HEK293 (cell line): ENCODE measurements at regions not wholly inside any gene's neighbourhood (a gene's known extent, or its start where the extent isn't known, plus 50 kb on each side); places are given as distances from the start of the nearest gene placed in this dataset.

ENCODE experiments used
- CTCF ChIP-seq: fragments of 450-650 bp; formaldehyde crosslinking; IDR thresholded peaks from 2 replicates; pipeline ENCODE4 v1.5.1; 2016; ENCODE audit warnings: missing biosample characterization, missing genetic modification characterization
- SP7 ChIP-seq: fragments of 450-650 bp; formaldehyde crosslinking; IDR thresholded peaks from 2 replicates; pipeline ENCODE4 v1.5.1; 2016; ENCODE audit warnings: missing biosample characterization, missing genetic modification characterization
- ZNF394 ChIP-seq: fragments of 450-650 bp; formaldehyde crosslinking; IDR thresholded peaks from 2 replicates; pipeline ENCODE4 v1.5.1; 2016; ENCODE audit warnings: missing biosample characterization, missing genetic modification characterization, mild to moderate bottlenecking, moderate library complexity, borderline replicate concordance
- ZNF639 ChIP-seq: fragments of 450-650 bp; formaldehyde crosslinking; IDR thresholded peaks from 2 replicates; pipeline ENCODE4 v1.5.1; 2016; ENCODE audit warnings: missing biosample characterization, missing genetic modification characterization
- TF ChIP-seq, protein P1 (sequence below): fragments of 450-650 bp; formaldehyde crosslinking; IDR thresholded peaks from 2 replicates; pipeline ENCODE4 v1.5.1; 2016; ENCODE audit warnings: missing biosample characterization, missing genetic modification characterization
- TF ChIP-seq, protein P2 (sequence below): fragments of 450-650 bp; formaldehyde crosslinking; IDR thresholded peaks from 2 replicates; pipeline ENCODE4 v1.5.1; 2016; ENCODE audit warnings: missing biosample characterization, missing genetic modification characterization

DNA sequence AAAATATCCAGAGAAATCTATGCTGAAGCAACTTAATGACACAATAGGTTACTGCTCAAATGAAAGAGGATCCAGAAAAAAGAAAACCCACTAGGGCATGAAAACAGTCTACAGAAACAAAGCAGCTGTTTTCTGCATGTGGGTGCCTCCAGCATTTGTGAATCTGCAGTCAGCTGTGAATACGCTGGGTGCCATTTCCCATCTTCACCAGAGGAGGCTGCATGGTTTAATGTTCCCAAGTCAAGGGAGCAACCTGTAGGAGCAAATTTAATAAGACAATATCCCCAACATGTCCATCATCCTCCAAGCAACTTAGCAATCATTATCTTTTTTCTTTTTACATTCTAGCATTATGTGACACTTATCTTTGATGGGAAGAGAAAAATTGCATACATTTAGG lies 396.6 kb downstream of the BRINP2 start:
- TF ChIP-seq CTCF (tag by site-specific recombination): no peak
- no peak for TF ChIP-seq ZNF639 (tag by site-specific recombination)
- TF ChIP-seq, protein P1, sequence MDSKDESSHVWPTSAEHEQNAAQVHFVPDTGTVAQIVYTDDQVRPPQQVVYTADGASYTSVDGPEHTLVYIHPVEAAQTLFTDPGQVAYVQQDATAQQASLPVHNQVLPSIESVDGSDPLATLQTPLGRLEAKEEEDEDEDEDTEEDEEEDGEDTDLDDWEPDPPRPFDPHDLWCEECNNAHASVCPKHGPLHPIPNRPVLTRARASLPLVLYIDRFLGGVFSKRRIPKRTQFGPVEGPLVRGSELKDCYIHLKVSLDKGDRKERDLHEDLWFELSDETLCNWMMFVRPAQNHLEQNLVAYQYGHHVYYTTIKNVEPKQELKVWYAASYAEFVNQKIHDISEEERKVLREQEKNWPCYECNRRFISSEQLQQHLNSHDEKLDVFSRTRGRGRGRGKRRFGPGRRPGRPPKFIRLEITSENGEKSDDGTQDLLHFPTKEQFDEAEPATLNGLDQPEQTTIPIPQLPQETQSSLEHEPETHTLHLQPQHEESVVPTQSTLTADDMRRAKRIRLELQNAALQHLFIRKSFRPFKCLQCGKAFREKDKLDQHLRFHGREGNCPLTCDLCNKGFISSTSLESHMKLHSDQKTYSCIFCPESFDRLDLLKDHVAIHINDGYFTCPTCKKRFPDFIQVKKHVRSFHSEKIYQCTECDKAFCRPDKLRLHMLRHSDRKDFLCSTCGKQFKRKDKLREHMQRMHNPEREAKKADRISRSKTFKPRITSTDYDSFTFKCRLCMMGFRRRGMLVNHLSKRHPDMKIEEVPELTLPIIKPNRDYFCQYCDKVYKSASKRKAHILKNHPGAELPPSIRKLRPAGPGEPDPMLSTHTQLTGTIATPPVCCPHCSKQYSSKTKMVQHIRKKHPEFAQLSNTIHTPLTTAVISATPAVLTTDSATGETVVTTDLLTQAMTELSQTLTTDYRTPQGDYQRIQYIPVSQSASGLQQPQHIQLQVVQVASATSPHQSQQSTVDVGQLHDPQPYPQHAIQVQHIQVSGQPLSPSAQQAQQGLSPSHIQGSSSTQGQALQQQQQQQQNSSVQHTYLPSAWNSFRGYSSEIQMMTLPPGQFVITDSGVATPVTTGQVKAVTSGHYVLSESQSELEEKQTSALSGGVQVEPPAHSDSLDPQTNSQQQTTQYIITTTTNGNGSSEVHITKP (tag by site-specific recombination): no peak
- no peak for TF ChIP-seq SP7 (tag by site-specific recombination)
- TF ChIP-seq, protein P2, sequence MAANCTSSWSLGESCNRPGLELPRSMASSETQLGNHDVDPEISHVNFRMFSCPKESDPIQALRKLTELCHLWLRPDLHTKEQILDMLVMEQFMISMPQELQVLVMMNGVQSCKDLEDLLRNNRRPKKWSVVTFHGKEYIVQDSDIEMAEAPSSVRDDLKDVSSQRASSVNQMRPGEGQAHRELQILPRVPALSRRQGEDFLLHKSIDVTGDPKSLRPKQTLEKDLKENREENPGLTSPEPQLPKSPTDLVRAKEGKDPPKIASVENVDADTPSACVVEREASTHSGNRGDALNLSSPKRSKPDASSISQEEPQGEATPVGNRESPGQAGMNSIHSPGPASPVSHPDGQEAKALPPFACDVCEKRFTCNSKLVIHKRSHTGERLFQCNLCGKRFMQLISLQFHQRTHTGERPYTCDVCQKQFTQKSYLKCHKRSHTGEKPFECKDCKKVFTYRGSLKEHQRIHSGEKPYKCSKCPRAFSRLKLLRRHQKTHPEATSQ (tag by site-specific recombination): no peak
- TF ChIP-seq ZNF394 (tag by site-specific recombination): no peak
